NCI-H2227 treated with DMSO at 0.1 percent for 48 hours (cell line): ENCODE measurements at regions not wholly inside any gene's neighbourhood (a gene's known extent, or its start where the extent isn't known, plus 50 kb on each side); places are given as distances from the start of the nearest gene placed in this dataset.

Experiments
- DNase-seq: peaks from one replicate; lab custom pipeline; 2025; lab: John Stamatoyannopoulos, UW

- no peak for DNase-seq
Observed at GRCh38 chr9:91132576-91133073, 229.1 kb downstream of the AUH start.

GRCh38 chr9:91134608-91135007, 227.1 kb downstream of the AUH start:
- no peak for DNase-seq

- DNase-seq, result no peak
Observed at GRCh38 chr9:91137391-91137790, 224.3 kb downstream of the AUH start.

- no peak for DNase-seq
Observed at GRCh38 chr9:91138760-91139159, 223.0 kb downstream of the AUH start.

GRCh38 chr9:91141407-91141965, 220.2 kb downstream of the AUH start:
- no peak for DNase-seq

- DNase-seq, result no peak
Observed at GRCh38 chr9:91143162-91143561, 218.6 kb downstream of the AUH start.

GRCh38 chr9:91143642-91144041, 218.1 kb downstream of the AUH start:
- no peak for DNase-seq

GRCh38 chr9:91144769-91145168, 216.9 kb downstream of the AUH start:
- no peak for DNase-seq

GRCh38 chr9:91145496-91145895, 216.2 kb downstream of the AUH start:
- DNase-seq, result no peak

GRCh38 chr9:91146391-91147019, 215.2 kb downstream of the AUH start:
- DNase-seq, result no peak

GRCh38 chr9:91147079-91147708, 214.5 kb downstream of the AUH start:
- DNase-seq, result no peak

GRCh38 chr9:91148306-91148705, 213.4 kb downstream of the AUH start:
- no peak for DNase-seq

- DNase-seq, result no peak
Observed at GRCh38 chr9:91150273-91150997, 211.3 kb downstream of the AUH start.

GRCh38 chr9:91150998-91151717, 210.6 kb downstream of the AUH start:
- no peak for DNase-seq

- DNase-seq, result no peak
Observed at GRCh38 chr9:91151718-91152095, 210.0 kb downstream of the AUH start.

GRCh38 chr9:91154686-91155085, 207.0 kb downstream of the AUH start:
- no peak for DNase-seq

GRCh38 chr9:91155181-91155580, 206.5 kb downstream of the AUH start:
- DNase-seq, result no peak

GRCh38 chr9:91155746-91156376, 205.9 kb downstream of the AUH start:
- no peak for DNase-seq

- no peak for DNase-seq
Observed at GRCh38 chr9:91156451-91157234, 205.1 kb downstream of the AUH start.

GRCh38 chr9:91157883-91158282, 203.8 kb downstream of the AUH start:
- DNase-seq, result no peak

GRCh38 chr9:91158286-91158685, 203.4 kb downstream of the AUH start:
- DNase-seq, result no peak
